Astrocyte (in vitro differentiated cells and primary cell): ENCODE measurements at regions not wholly inside any gene's neighbourhood (a gene's known extent, or its start where the extent isn't known, plus 50 kb on each side); places are given as distances from the start of the nearest gene placed in this dataset.
A peak's percentile ranks its signal among the peaks of the same experiment; 100 is the strongest.

Experiments
- DNase-seq: peaks from one replicate; pipeline ENCODE4 v3.0.0-alpha.2; 2010; ENCODE audit warnings: low read depth
- FAIRE-seq: peaks from 2 replicates; lab custom pipeline; 2011; peaks lifted over from hg19 to GRCh38; lab: Jason Lieb, UNC
- H2AFZ ChIP-seq: 2 replicates; pipeline ENCODE4 v1.6.0; 2012; ENCODE audit warnings: low read depth, low read length, inconsistent platforms
- H3K27ac ChIP-seq: 2 replicates; pipeline ENCODE4 v1.5.1; 2011; ENCODE audit warnings: low read depth, low read length, inconsistent platforms
- H3K27me3 ChIP-seq: 2 replicates; pipeline ENCODE4 v1.6.0; 2011; ENCODE audit warnings: low read length, inconsistent platforms; ENCODE audit not compliant: insufficient read depth
- H3K36me3 ChIP-seq: 2 replicates; pipeline ENCODE4 v1.5.1; 2011; ENCODE audit warnings: low read length, inconsistent platforms; ENCODE audit not compliant: insufficient read depth
- H3K4me1 ChIP-seq: 2 replicates; pipeline ENCODE4 v1.5.1; 2011; ENCODE audit warnings: low read length, inconsistent platforms; ENCODE audit not compliant: insufficient read depth
- H3K4me2 ChIP-seq: 2 replicates; pipeline ENCODE4 v1.6.0; 2012; ENCODE audit warnings: low read length, inconsistent platforms
- H3K4me3 ChIP-seq: 2 replicates; pipeline ENCODE4 v1.5.1; 2011; ENCODE audit warnings: low read depth, mild to moderate bottlenecking, low read length, inconsistent platforms; ENCODE audit not compliant: insufficient read depth
- H3K79me2 ChIP-seq: 2 replicates; pipeline ENCODE4 v1.6.0; 2012; ENCODE audit warnings: mild to moderate bottlenecking, low read length, inconsistent platforms; ENCODE audit not compliant: insufficient read depth
- H3K9ac ChIP-seq: 2 replicates; pipeline ENCODE4 v1.6.0; 2012; ENCODE audit warnings: mild to moderate bottlenecking, low read length, inconsistent platforms
- H3K9me3 ChIP-seq: 2 replicates; pipeline ENCODE4 v1.5.1; 2012; ENCODE audit warnings: low read depth, mild to moderate bottlenecking, low read length, inconsistent platforms; ENCODE audit not compliant: insufficient read depth
- H4K20me1 ChIP-seq: 2 replicates; pipeline ENCODE4 v1.6.0; 2012; ENCODE audit warnings: low read length, inconsistent platforms; ENCODE audit not compliant: insufficient read depth
- H3K27ac Mint-ChIP-seq: one replicate; pipeline ENCODE4 v1.8.0; 2021; ENCODE audit warnings: mild to moderate bottlenecking, mixed read lengths; ENCODE audit not compliant: unreplicated experiment
- H3K27me3 Mint-ChIP-seq: one replicate; pipeline ENCODE4 v1.8.0; 2021; ENCODE audit warnings: low read depth, mixed read lengths; ENCODE audit not compliant: unreplicated experiment
- H3K36me3 Mint-ChIP-seq: one replicate; pipeline ENCODE4 v1.8.0; 2021; ENCODE audit warnings: low read depth, mixed read lengths; ENCODE audit not compliant: unreplicated experiment
- H3K4me1 Mint-ChIP-seq: one replicate; pipeline ENCODE4 v1.8.0; 2021; ENCODE audit warnings: low read depth, mixed read lengths; ENCODE audit not compliant: unreplicated experiment
- H3K4me3 Mint-ChIP-seq: one replicate; pipeline ENCODE4 v1.8.0; 2021; ENCODE audit warnings: mild to moderate bottlenecking, moderate library complexity, mixed read lengths; ENCODE audit not compliant: unreplicated experiment
- H3K9me3 Mint-ChIP-seq: one replicate; pipeline ENCODE4 v1.8.0; 2021; ENCODE audit warnings: mild to moderate bottlenecking, mixed read lengths; ENCODE audit not compliant: unreplicated experiment
- CTCF ChIP-seq: IDR thresholded peaks from 2 replicates; pipeline ENCODE4 v1.5.1; 2011; ENCODE audit warnings: low read depth, mild to moderate bottlenecking, inconsistent platforms, low read length, moderate library complexity; ENCODE audit not compliant: insufficient read depth
- EZH2 ChIP-seq: IDR thresholded peaks from 2 replicates; pipeline ENCODE4 v1.6.1; 2012; ENCODE audit warnings: mild to moderate bottlenecking, low read length, inconsistent platforms; ENCODE audit not compliant: insufficient read depth

GRCh38 chr11:95385577-95385976 lies 154.6 kb upstream of the SESN3 start:
- TF ChIP-seq EZH2 (no peak), CTCF (no peak)
- H3K4me2 ChIP-seq, result no peak overlapping the region
- peaks cover 19% of the 10 kb centered on the region for H3K27me3 Mint-ChIP-seq
- peaks cover under 1% of the 10 kb centered on the region for H3K4me1 Mint-ChIP-seq
- no peaks in the 10 kb centered on the region for H3K36me3 Mint-ChIP-seq
- no peaks in the 10 kb centered on the region for H3K79me2 ChIP-seq
- FAIRE-seq, result no peak
- no peak overlapping the region for H3K4me3 ChIP-seq
- H3K9me3 Mint-ChIP-seq, result peaks cover 3% of the 10 kb centered on the region
- H3K9ac ChIP-seq, result no peak overlapping the region
- no peak overlapping the region for H2AFZ ChIP-seq
- H3K27ac ChIP-seq, result no peak overlapping the region
- no peaks in the 10 kb centered on the region for H4K20me1 ChIP-seq
- H3K27ac Mint-ChIP-seq, result no peak overlapping the region
- no peak for DNase-seq
- H3K4me1 ChIP-seq, result no peaks in the 10 kb centered on the region
- H3K9me3 ChIP-seq, result no peaks in the 10 kb centered on the region
- no peak overlapping the region for H3K4me3 Mint-ChIP-seq
- no peaks in the 10 kb centered on the region for H3K36me3 ChIP-seq
- H3K27me3 ChIP-seq, result no peaks in the 10 kb centered on the region

- Histone ChIP-seq H3K4me1 (peaks cover 14% of the 10 kb centered on the region), H3K4me3 (no peak overlapping the region), H3K4me2 (no peak overlapping the region), H2AFZ (no peak overlapping the region), H3K9ac (no peak overlapping the region), H3K27ac (no peak overlapping the region), H3K79me2 (no peaks in the 10 kb centered on the region), H3K27me3 (peaks cover 4% of the 10 kb centered on the region), H4K20me1 (no peaks in the 10 kb centered on the region), H3K36me3 (no peaks in the 10 kb centered on the region), H3K9me3 (no peaks in the 10 kb centered on the region)
- H3K27ac Mint-ChIP-seq, result no peak overlapping the region
- FAIRE-seq, result peak; percentile 9
- H3K9me3 Mint-ChIP-seq, result no peaks in the 10 kb centered on the region
- DNase-seq, result no peak
- no peak overlapping the region for H3K4me3 Mint-ChIP-seq
- H3K27me3 Mint-ChIP-seq, result peaks cover 10% of the 10 kb centered on the region
- H3K36me3 Mint-ChIP-seq, result no peaks in the 10 kb centered on the region
- peaks cover 34% of the 10 kb centered on the region for H3K4me1 Mint-ChIP-seq
- TF ChIP-seq EZH2 (no peak), CTCF (no peak)
These were observed 148.5 kb upstream of the SESN3 start for GRCh38 chr11:95379479-95379878.

GRCh38 chr11:95378789-95379188 lies 147.8 kb upstream of the SESN3 start:
- Histone ChIP-seq H3K27me3 (peaks cover 4% of the 10 kb centered on the region), H3K79me2 (no peaks in the 10 kb centered on the region), H3K4me2 (no peak overlapping the region), H3K4me3 (no peak overlapping the region), H3K36me3 (no peaks in the 10 kb centered on the region), H4K20me1 (no peaks in the 10 kb centered on the region), H3K27ac (no peak overlapping the region), H3K9ac (no peak overlapping the region), H3K9me3 (no peaks in the 10 kb centered on the region), H3K4me1 (peaks cover 14% of the 10 kb centered on the region), H2AFZ (no peak overlapping the region)
- Mint-ChIP-seq H3K36me3 (no peaks in the 10 kb centered on the region), H3K4me1 (peaks cover 41% of the 10 kb centered on the region), H3K27me3 (peaks cover 10% of the 10 kb centered on the region), H3K4me3 (no peak overlapping the region), H3K27ac (no peak overlapping the region), H3K9me3 (no peaks in the 10 kb centered on the region)
- DNase-seq (no peak), FAIRE-seq (no peak)
- TF ChIP-seq EZH2, result no peak
- no peak for TF ChIP-seq CTCF
